ENCODE measurements at regions not wholly inside any gene's neighbourhood (a gene's known extent, or its start where the extent isn't known, plus 50 kb on each side); places are given as distances from the start of the nearest gene placed in this dataset.
"Not testable (repeated sequence)": the region's sequence is repeated elsewhere in the genome, so short reads cannot be mapped to it uniquely, and the experiment has no call there.

GRCh38 chr9:88872192-88872946, 118.9 kb upstream of the S1PR3 start:
- DNase-seq (ENCODE audit: low read depth in 3 of 3) = no peak

- no peak for DNase-seq (ENCODE audit: low read depth in 3 of 3)
Observed at GRCh38 chr9:88873635-88874034, 117.6 kb upstream of the S1PR3 start.

GRCh38 chr9:88874391-88874790, 116.9 kb upstream of the S1PR3 start:
- no peak for DNase-seq (ENCODE audit: low read depth in 3 of 3)

DNA sequence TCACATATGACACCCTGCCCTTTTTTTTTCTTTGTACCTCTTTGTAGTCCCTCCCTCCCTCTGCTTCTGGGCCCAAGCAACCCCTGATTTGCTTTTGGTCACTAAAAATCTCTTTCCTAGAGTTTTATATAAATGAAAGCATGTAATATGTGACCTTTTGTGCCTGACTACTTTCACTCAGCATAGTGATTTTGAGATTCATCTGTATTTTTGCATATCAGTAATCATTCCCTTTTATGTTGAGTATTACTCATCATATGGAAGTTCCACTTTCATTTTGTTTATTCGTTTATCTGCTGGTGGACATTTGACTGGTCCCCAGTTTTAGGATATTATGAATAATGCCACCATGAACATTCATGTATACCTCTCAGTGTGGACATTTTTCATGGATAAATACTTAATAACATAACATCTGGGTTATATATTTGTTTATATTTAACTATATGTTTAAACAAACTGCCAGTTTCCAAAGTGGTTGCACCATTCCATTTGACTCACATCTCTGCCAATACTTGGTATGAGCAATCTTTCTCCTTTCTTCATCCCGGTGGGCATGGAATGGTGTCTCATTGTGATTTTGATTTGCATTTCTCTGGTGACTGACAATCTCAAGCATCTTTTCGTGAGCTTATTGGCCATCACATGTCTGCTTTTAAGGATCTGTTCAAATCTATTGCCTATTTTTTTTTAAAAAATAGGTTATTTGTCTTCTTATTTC, 115.7 kb upstream of the S1PR3 start:
- DNase-seq (ENCODE audit: low read depth in 3 of 3) = no peak

DNA sequence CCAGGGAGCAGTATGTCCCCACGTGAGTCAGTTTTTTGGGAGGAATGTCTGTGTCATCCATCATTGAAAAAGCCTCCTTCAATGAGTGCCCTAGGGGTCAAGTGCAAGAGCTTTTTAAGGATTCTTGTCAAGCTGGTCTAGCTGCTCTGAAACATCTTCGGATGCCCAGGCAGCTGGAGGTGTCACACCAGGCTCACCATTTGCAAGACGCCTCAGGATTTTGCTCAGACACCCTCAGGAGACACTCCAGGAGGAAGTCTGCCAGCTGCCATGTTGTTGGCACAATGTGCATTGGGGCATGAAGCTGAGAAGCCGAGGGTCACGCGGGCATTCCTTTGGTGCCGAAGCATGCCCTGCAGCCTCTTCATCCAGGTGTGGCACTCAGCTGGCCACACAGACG, 111.1 kb upstream of the S1PR3 start:
- DNase-seq (ENCODE audit: low read depth in 3 of 3) = no peak

GRCh38 chr9:88884291-88884690, 107.0 kb upstream of the S1PR3 start:
- DNase-seq (ENCODE audit: low read depth in 3 of 3) = not testable (repeated sequence)

GRCh38 chr9:88886762-88887161, 104.5 kb upstream of the S1PR3 start:
- DNase-seq (ENCODE audit: low read depth in 3 of 3) = not testable (repeated sequence)

DNA sequence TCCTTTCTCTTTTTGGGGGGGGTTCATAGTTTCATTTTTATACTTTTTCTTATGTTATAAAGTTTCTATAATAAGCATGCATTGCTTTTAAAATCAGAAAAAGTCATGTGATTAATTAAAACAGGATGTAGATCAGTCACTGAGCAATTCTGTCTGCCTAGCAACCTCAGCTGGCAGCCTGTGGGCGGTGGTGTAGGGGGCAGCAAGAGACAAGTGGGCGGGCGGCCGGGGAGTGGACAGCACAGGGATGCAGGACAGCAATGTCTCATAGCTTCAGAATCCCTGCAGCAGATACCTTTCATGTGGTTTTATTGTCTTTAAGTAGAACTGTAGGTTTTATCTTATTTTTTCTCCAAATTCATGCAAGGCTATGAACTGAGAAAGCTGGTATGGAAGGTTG, 101.9 kb upstream of the S1PR3 start:
- no peak for DNase-seq (ENCODE audit: low read depth in 3 of 3)

DNA sequence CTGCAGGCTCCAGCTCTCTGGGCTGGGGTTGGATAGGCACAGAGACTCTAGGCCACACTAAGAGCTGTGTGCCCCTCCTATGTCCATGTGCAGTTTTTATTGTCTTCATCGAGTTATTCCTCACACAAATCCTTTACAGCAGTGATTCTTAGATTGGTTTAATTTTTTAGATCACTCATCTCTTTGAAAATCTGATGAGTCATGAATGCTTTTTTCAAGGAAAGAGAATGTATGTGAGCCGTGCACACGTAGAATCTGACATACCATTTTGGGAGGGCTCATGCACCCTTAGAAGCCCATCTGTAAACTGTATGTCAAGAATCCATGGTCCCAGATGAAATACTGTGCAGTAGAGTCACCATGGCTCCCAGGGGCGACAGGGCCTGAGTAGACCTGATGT, 100.7 kb upstream of the S1PR3 start:
- no peak for DNase-seq (ENCODE audit: low read depth in 3 of 3)

- DNase-seq (ENCODE audit: low read depth in 3 of 3) = no peak
Observed at GRCh38 chr9:88891040-88891439, 100.2 kb upstream of the S1PR3 start.

DNA sequence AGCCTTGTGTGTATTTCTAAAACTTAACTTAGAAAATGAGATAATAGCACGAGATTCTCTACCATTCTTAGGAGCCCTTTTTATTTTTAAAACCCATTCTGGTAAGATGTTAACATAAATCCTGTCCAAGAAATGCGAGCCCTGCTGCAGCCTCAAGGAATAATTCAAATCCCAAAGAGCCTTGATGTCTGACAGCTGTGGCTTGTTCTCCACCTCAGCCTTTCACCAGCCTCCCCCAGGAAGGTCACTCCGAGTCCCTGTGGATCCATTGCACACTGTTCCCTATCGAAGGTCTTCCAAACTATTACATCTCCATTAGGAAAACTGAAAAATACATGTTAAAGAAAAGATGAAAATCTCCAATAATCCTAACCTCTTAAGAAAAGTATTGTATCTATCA, 98.5 kb upstream of the S1PR3 start:
- no peak for DNase-seq (ENCODE audit: low read depth in 3 of 3)

- no peak for DNase-seq (ENCODE audit: low read depth in 3 of 3)
Observed at GRCh38 chr9:88897081-88897480, 94.2 kb upstream of the S1PR3 start.

DNA sequence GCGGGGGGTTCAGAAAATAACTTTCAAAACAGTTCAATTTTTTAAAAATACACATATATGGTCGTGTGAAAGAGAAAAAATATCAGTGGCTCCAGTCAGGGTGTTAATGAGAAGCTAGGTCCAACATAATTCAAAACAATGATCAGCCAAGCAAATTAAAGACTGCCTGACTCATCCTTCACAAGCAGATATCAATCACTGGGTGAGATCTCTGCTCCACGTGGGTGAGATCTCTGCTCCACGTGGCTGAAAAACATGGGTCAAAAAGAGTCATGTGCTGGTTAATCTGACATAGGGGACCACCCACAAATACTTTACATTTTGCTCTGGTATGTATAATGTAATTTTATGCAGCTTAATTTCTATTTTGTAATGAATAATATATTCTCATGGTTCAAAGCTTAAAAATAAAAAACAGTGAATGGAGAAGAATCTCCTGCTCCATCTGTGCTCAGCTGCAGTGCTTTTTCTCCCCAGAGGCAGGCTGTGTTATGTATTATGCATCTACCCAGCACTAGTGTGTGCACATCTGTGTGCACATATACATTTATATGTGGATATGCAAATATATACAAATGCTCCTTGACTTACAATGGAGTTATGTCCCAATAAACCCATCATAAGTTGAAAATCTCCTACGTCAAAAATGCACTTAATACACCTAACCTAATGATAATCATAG, 93.1 kb upstream of the S1PR3 start:
- DNase-seq (ENCODE audit: low read depth in 3 of 3) = no peak

- no peak for DNase-seq (ENCODE audit: low read depth in 3 of 3)
Observed at GRCh38 chr9:88905506-88905905, 85.8 kb upstream of the S1PR3 start.

- no peak for DNase-seq (ENCODE audit: low read depth in 3 of 3)
Observed at GRCh38 chr9:88915916-88916315, 75.4 kb upstream of the S1PR3 start.

GRCh38 chr9:88916894-88917293, 74.4 kb upstream of the S1PR3 start:
- DNase-seq (ENCODE audit: low read depth in 3 of 3) = no peak

DNA sequence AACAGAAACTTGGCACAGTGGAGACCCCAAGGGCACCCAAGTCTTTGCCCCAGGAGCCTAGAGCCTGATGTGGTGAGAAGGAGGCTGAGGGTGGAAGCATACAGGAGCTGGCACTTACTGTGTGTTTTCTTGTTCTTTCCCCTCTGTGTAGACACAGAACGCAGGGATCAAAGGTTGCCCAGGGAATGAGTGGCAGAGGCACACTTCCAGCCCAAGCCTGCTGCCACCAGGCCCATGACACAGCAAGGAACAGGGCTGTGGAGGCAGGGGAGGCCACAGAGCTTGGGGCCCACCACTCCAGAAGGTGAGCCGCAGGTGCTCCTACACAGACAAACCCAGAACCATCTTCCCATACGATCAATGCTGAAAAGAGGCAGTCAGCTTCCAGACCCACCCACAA, 73.9 kb upstream of the S1PR3 start:
- no peak for DNase-seq (ENCODE audit: low read depth in 3 of 3)

- not testable (repeated sequence) for DNase-seq (ENCODE audit: low read depth in 3 of 3)
Observed at GRCh38 chr9:88918537-88918936, 72.7 kb upstream of the S1PR3 start.

DNA sequence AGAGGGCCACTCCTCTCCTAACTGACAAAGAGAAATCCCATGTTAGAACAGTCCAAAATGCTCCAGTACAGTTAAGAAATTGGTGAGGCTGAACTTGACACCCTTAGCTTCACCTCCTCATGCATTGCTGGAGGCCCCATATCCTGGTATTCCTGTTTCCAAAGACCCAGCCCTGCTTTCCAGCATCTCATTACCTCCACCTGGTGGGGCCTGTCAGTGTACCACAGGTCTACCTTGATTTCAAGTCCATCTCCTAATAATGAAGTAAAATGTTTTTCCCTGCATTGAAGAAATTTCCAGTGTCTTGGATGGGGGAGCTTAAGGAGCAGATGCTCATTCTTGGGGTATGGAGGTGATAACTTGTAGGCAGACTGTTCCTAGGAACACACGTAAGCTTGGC, 70.6 kb upstream of the S1PR3 start:
- no peak for DNase-seq (ENCODE audit: low read depth in 3 of 3)

DNA sequence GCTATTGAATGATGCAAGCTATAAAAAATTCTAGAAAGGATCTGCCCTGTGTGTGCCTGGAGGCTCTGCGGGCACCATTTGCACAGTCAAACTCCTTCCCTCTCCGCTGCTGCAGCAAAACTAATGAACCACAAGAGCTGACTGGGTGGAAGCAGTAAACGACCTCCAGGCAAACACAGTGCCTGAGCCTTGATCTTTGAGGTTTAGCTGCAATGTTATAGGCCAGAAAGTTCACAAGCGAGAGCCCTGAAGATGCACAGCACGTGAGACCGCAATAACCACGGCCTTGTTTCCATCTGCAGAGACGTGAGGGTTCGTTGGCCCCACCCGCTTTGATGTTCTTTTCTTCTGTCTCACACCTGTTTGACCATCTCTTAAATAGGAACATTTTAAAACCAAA, 69.2 kb upstream of the S1PR3 start:
- DNase-seq (ENCODE audit: low read depth in 3 of 3) = peak in 2 of 3 donors; percentile 16 to 28

DNA sequence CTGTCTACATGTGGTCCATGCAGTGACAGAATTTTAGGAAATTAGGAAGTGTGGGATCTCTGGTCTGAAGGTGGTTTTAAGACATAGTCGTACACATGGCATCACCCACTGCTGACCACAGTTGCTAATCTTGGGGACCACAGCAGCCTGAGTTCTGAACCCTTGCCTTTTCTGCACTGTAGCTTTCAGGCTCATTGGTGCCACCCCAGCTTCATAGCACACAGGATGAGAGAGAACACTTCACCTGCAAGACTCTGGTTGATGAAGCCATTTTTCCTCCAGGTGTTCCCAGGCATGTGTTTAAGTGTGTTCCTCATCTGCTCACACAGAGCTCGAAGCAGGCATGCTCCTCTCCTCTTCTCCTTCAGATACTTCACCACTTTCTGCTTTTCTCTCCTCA, 68.2 kb upstream of the S1PR3 start:
- DNase-seq (ENCODE audit: low read depth in 3 of 3) = no peak

DNA sequence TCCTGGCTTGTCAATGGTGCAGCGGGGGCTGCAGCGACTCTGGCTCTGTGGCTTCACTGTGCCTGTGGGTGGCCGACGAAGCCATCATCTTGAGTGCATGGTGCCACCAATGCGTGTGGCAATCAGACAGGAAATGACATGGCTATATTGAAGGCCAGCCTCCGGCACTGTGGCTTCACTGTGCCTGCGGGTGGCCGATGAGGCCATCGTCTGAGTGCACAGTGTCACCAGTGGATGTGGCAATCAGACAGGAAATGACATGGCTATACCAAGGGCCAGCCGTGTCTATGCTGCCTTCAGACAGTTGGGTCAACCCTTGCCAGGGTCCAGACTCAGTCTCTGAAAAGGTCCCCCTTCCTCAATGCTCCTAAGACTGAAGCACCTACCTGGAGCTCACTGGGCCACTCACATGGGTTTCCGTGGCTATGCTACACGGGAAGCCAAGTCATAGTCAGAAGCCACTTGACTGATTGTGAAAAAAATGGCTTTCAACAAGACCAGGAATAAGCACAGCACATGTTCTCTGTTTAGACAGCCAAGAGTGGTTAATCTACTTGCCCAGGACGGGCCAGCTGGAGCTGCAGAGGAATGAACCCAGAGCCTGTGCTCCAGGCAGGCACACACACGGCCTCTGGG, 67.5 kb upstream of the S1PR3 start:
- no peak for DNase-seq (ENCODE audit: low read depth in 3 of 3)

All from stimulated activated CD4-positive, alpha-beta T cell treated with anti-CD3 and anti-CD28 coated beads, TNF-alpha, amount 100 ng/mL, for 48 hours (primary cell).